OCI-LY7 (cell line): ENCODE measurements at regions not wholly inside any gene's neighbourhood (a gene's known extent, or its start where the extent isn't known, plus 50 kb on each side); places are given as distances from the start of the nearest gene placed in this dataset.

Experiments
- BruUV-seq: library from RNA; stranded (reverse); fragments of 400-500 nt; replicated peaks from 2 replicates; lab custom pipeline; 2021; lab: Mats Ljungman, UMichigan
- CTCF ChIA-PET: fragments of 300-600 bp; sonication (Branson Sonifier 250); formaldehyde crosslinking; loops from one replicate; lab custom pipeline; 2022; ENCODE audit warnings: antibody characterized with exemption; ENCODE audit not compliant: unreplicated experiment; lab: Charles Lee
- POLR2A ChIA-PET: fragments of 300-600 bp; sonication (Branson Sonifier 250); formaldehyde crosslinking; loops from one replicate; lab custom pipeline; 2022; ENCODE audit warnings: antibody characterized with exemption; lab: Charles Lee
- DNase-seq: peaks from one replicate; pipeline ENCODE4 v3.0.0-alpha.2; 2015; ENCODE audit warnings: low spot score
- H2AFZ ChIP-seq: fragments of 200-600 bp; sonication (generic), shearing (Covaris generic); 2 replicates; pipeline ENCODE4 v1.6.1; 2014; ENCODE audit warnings: mild to moderate bottlenecking, antibody characterized with exemption, low read length, moderate library complexity
- H3K27ac ChIP-seq: fragments of 200-600 bp; sonication (generic); 2 replicates; pipeline ENCODE4 v1.5.1; 2014; ENCODE audit warnings: mixed run types, low read depth, mild to moderate bottlenecking, moderate library complexity, low read length, inconsistent platforms; ENCODE audit not compliant: poor library complexity, severe bottlenecking
- H3K36me3 ChIP-seq: fragments of 200-600 bp; sonication (generic); 2 replicates; pipeline ENCODE4 v1.6.1; 2014; ENCODE audit warnings: mild to moderate bottlenecking, antibody characterized with exemption, low read length, moderate library complexity, mixed read lengths; ENCODE audit not compliant: insufficient read depth
- H3K4me1 ChIP-seq: fragments of 200-600 bp; sonication (generic); 2 replicates; pipeline ENCODE4 v1.5.1; 2014; ENCODE audit warnings: mild to moderate bottlenecking, low read length; ENCODE audit not compliant: insufficient read depth, poor library complexity, severe bottlenecking
- H3K4me2 ChIP-seq: fragments of 200-600 bp; sonication (generic); 2 replicates; pipeline ENCODE4 v1.6.1; 2014; ENCODE audit warnings: mild to moderate bottlenecking, low read length
- H3K4me3 ChIP-seq: fragments of 200-600 bp; sonication (generic); 2 replicates; pipeline ENCODE4 v1.5.1; 2014; ENCODE audit warnings: mild to moderate bottlenecking, low read depth, low read length; ENCODE audit not compliant: poor library complexity, severe bottlenecking
- H3K79me2 ChIP-seq: fragments of 200-600 bp; sonication (generic); 2 replicates; pipeline ENCODE4 v1.6.1; 2016; ENCODE audit warnings: low read depth, mild to moderate bottlenecking, low read length, moderate library complexity, mixed read lengths; ENCODE audit not compliant: insufficient read depth
- H3K9me2 ChIP-seq: fragments of 200-600 bp; sonication (generic); 2 replicates; pipeline ENCODE4 v1.6.1; 2016; ENCODE audit warnings: mild to moderate bottlenecking, low read length, mixed read lengths; ENCODE audit not compliant: insufficient read depth
- H3K9me3 ChIP-seq: fragments of 200-600 bp; sonication (generic); 2 replicates; pipeline ENCODE4 v1.6.1; 2014; ENCODE audit warnings: mild to moderate bottlenecking, mixed run types, low read length, mixed read lengths
- H4K20me1 ChIP-seq: fragments of 200-600 bp; sonication (generic); 2 replicates; pipeline ENCODE4 v1.6.1; 2014; ENCODE audit warnings: mild to moderate bottlenecking, antibody characterized with exemption, low read length, moderate library complexity, mixed read lengths; ENCODE audit not compliant: insufficient read depth
- CTCF ChIP-seq: fragments of 200-600 bp; sonication (generic); conservative IDR thresholded peaks from 2 replicates; pipeline ENCODE4 v1.5.1; 2014; ENCODE audit warnings: mild to moderate bottlenecking, antibody characterized with exemption, low read length, moderate library complexity, mixed read lengths
- EZH2phosphoT487 ChIP-seq: fragments of 200-600 bp; sonication (generic); IDR thresholded peaks from 2 replicates; pipeline ENCODE4 v1.6.1; 2018; ENCODE audit warnings: low read depth, borderline replicate concordance, mild to moderate bottlenecking, mixed run types, antibody characterized with exemption, low read length, moderate library complexity, mixed read lengths
- intact Hi-C: fragments of 100-400 bp; cut with micrococcal nuclease; formaldehyde crosslinking; loops from one replicate; pipeline ENCODE4 v1.10.0; 2022; ENCODE audit not compliant: unreplicated experiment

GRCh38 chr1:39145331-39145965 is 59.0 kb upstream of the MACF1 start:
- TF ChIP-seq EZH2phosphoT487 (no peak), CTCF (no peak)
- Histone ChIP-seq H2AFZ (no peak overlapping the region), H3K27ac (no peak overlapping the region), H3K4me3 (no peak overlapping the region), H3K9me2 (no peaks in the 10 kb centered on the region), H3K4me1 (no peaks in the 10 kb centered on the region), H3K4me2 (no peak overlapping the region), H3K9me3 (no peaks in the 10 kb centered on the region), H3K36me3 (no peaks in the 10 kb centered on the region), H3K79me2 (no peaks in the 10 kb centered on the region), H4K20me1 (no peaks in the 10 kb centered on the region)
- DNase-seq = no peak
- intact Hi-C loops = no loop called here
- BruUV-seq = no TSS peak
- ChIA-PET CTCF (no interaction called here), POLR2A (interaction anchor here (0.6 to 0.7 kb wide), 2 partner anchors 33 to 174 kb away, joined by 3 read pairs; no protein-coding TSS in a partner anchor)

- no peak for DNase-seq
- H3K79me2 ChIP-seq = no peaks in the 10 kb centered on the region
- TF ChIP-seq CTCF (no peak), EZH2phosphoT487 (no peak)
- H3K9me3 ChIP-seq = no peaks in the 10 kb centered on the region
- CTCF ChIA-PET = no interaction called here
- no peaks in the 10 kb centered on the region for H3K9me2 ChIP-seq
- H3K27ac ChIP-seq = no peak overlapping the region
- no peaks in the 10 kb centered on the region for H4K20me1 ChIP-seq
- no TSS peak for BruUV-seq
- H3K36me3 ChIP-seq = no peaks in the 10 kb centered on the region
- no peak overlapping the region for H2AFZ ChIP-seq
- POLR2A ChIA-PET = no interaction called here
- no peak overlapping the region for H3K4me2 ChIP-seq
- H3K4me1 ChIP-seq = no peaks in the 10 kb centered on the region
- intact Hi-C loops = no loop called here
- H3K4me3 ChIP-seq = no peak overlapping the region
These were observed 57.8 kb upstream of the MACF1 start for GRCh38 chr1:39146681-39147080.
